A549 (cell line): ENCODE measurements at regions not wholly inside any gene's neighbourhood (a gene's known extent, or its start where the extent isn't known, plus 50 kb on each side); places are given as distances from the start of the nearest gene placed in this dataset.

ENCODE experiments used
- ATAC-seq, 2 experiments: fragments of 200-7000 bp in 1 of 2; fragments of >200 bp in 1 of 2; cut with Nextera tagmentation in 1 of 2; cut with Tn5 transposase in 1 of 2; 3 replicates each; pipeline versions ENCODE4 v1.8.0 to v1.9.1; 2018 to 2020; ENCODE audit warnings: mild to moderate bottlenecking in 1 of 2, moderate library complexity in 1 of 2
- CTCF ChIA-PET: fragments of 300-600 bp; sonication (Branson Sonifier 250); formaldehyde crosslinking; extraction: SDS; loops from one replicate; lab custom pipeline; 2021; ENCODE audit warnings: antibody characterized with exemption, inconsistent platforms; lab: Yijun Ruan, JAX
- POLR2A ChIA-PET: fragments of 350-600 bp; formaldehyde crosslinking; extraction: SDS; loops from one replicate; lab custom pipeline; 2021; ENCODE audit warnings: antibody characterized with exemption, inconsistent platforms; lab: Yijun Ruan, JAX
- DNase-seq, 2 experiments: peaks; one replicate each; pipeline versions ENCODE4 v3.0.0 to v3.0.0-alpha.2; 2011 to 2016; ENCODE audit warnings: low read depth in 1 of 2, low spot score in 1 of 2
- FAIRE-seq: peaks from 2 replicates; lab custom pipeline; 2011; peaks lifted over from hg19 to GRCh38; lab: Jason Lieb, UNC
- H3K27ac ChIP-seq, 2 experiments: fragments of >200 bp; sonication (Bioruptor Twin); formaldehyde crosslinking; 3 replicates each; pipeline ENCODE4 v1.5.1; 2016 to 2017
- H3K4me1 ChIP-seq: fragments of >200 bp; sonication (Bioruptor Twin); formaldehyde crosslinking; 3 replicates; pipeline ENCODE4 v1.6.1; 2016
- H3K4me2 ChIP-seq: fragments of >200 bp; sonication (Bioruptor Twin); formaldehyde crosslinking; 3 replicates; pipeline ENCODE4 v1.6.1; 2016
- H3K4me3 ChIP-seq: fragments of >200 bp; sonication (Bioruptor Twin); formaldehyde crosslinking; 3 replicates; pipeline ENCODE4 v1.5.1; 2016
- H3K9me3 ChIP-seq: fragments of >200 bp; sonication (Bioruptor Twin); formaldehyde crosslinking; 3 replicates; pipeline ENCODE4 v1.6.1; 2016
- ATOH8 ChIP-seq: fragments of 250-450 bp; sonication (Bioruptor Pico); IDR thresholded peaks from 2 replicates; pipeline ENCODE4 v1.5.0; 2020; ENCODE audit warnings: low read depth, mild to moderate bottlenecking, moderate library complexity
- BHLHE40 ChIP-seq: IDR thresholded peaks from 2 replicates; pipeline ENCODE4 v1.6.1; 2012; ENCODE audit warnings: low read depth, low read length, inconsistent platforms
- CHD2 ChIP-seq: fragments of 150-350 bp; IDR thresholded peaks from 2 replicates; pipeline ENCODE4 v1.6.1; 2014; ENCODE audit warnings: low read length; ENCODE audit not compliant: partially characterized antibody
- CHD4 ChIP-seq: fragments of 200-600 bp; sonication (generic); IDR thresholded peaks from 2 replicates; pipeline ENCODE4 v1.6.1; 2016; ENCODE audit warnings: antibody characterized with exemption, mild to moderate bottlenecking, borderline replicate concordance
- CTCF ChIP-seq: fragments of >200 bp; sonication (Bioruptor Twin); formaldehyde crosslinking; IDR thresholded peaks from 3 replicates; pipeline ENCODE4 v1.5.1; 2016
- ESRRA ChIP-seq: fragments of 150-350 bp; IDR thresholded peaks from 2 replicates; pipeline ENCODE4 v1.6.1; 2014; ENCODE audit warnings: mild to moderate bottlenecking, low read length, borderline replicate concordance
- FOSB ChIP-seq: fragments of 250-450 bp; sonication (Bioruptor Pico); IDR thresholded peaks from 2 replicates; pipeline ENCODE4 v1.5.0; 2020; ENCODE audit warnings: mild to moderate bottlenecking, moderate library complexity
- GATA3 ChIP-seq: IDR thresholded peaks from 2 replicates; pipeline ENCODE4 v1.6.1; 2012; ENCODE audit warnings: borderline replicate concordance
- HDAC2 ChIP-seq: fragments of 200-600 bp; sonication (generic); IDR thresholded peaks from 2 replicates; pipeline ENCODE4 v1.6.1; 2016
- HEYL ChIP-seq: fragments of 250-450 bp; sonication (Bioruptor Pico); IDR thresholded peaks from 2 replicates; pipeline ENCODE4 v1.8.0; 2021; ENCODE audit warnings: mild to moderate bottlenecking, moderate library complexity
- HOXA7 ChIP-seq: fragments of 250-450 bp; sonication (Bioruptor Pico); IDR thresholded peaks from 2 replicates; pipeline ENCODE4 v1.5.0; 2020; ENCODE audit warnings: mild to moderate bottlenecking, moderate library complexity
- HOXB13 ChIP-seq: fragments of 250-450 bp; sonication (Bioruptor Pico); IDR thresholded peaks from 2 replicates; pipeline ENCODE4 v1.5.0; 2020; ENCODE audit warnings: low read depth, mild to moderate bottlenecking, moderate library complexity
- JUN ChIP-seq, 2 experiments: fragments of >200 bp; sonication (Bioruptor Twin); formaldehyde crosslinking; IDR thresholded peaks; 2 replicates in 1 of 2; 3 replicates in 1 of 2; pipeline ENCODE4 v1.6.1; 2016 to 2017
- JUNB ChIP-seq: fragments of >200 bp; sonication (Bioruptor Twin); formaldehyde crosslinking; IDR thresholded peaks from 2 replicates; pipeline ENCODE4 v1.6.1; 2016
- KDM1A ChIP-seq: fragments of 200-600 bp; sonication (generic); IDR thresholded peaks from 2 replicates; pipeline ENCODE4 v1.6.1; 2016; ENCODE audit warnings: low read depth, mild to moderate bottlenecking
- MAFK ChIP-seq: fragments of 450-650 bp; IDR thresholded peaks from 2 replicates; pipeline ENCODE4 v1.6.1; 2014; ENCODE audit not compliant: partially characterized antibody
- MYC ChIP-seq: IDR thresholded peaks from 2 replicates; pipeline ENCODE4 v1.6.1; 2012; ENCODE audit warnings: mild to moderate bottlenecking, inconsistent platforms, low read length, improper control_type of control experiment, borderline replicate concordance
- NPAS2 ChIP-seq: fragments of 250-450 bp; sonication (Bioruptor Pico); IDR thresholded peaks from 2 replicates; pipeline ENCODE4 v1.8.0; 2022; ENCODE audit warnings: mild to moderate bottlenecking, moderate library complexity, borderline replicate concordance
- SMC3 ChIP-seq: fragments of >200 bp; sonication (Bioruptor Twin); formaldehyde crosslinking; IDR thresholded peaks from 3 replicates; pipeline ENCODE4 v1.6.1; 2018; ENCODE audit warnings: inconsistent platforms
- SREBF2 ChIP-seq: fragments of 450-650 bp; IDR thresholded peaks from 2 replicates; pipeline ENCODE4 v1.6.1; 2014; ENCODE audit warnings: mild to moderate bottlenecking, moderate library complexity
- TFCP2L1 ChIP-seq: fragments of 250-450 bp; sonication (Bioruptor Pico); IDR thresholded peaks from 2 replicates; pipeline ENCODE4 v1.5.0; 2021; ENCODE audit warnings: mild to moderate bottlenecking
- USF2 ChIP-seq: fragments of 450-650 bp; IDR thresholded peaks from 2 replicates; pipeline ENCODE4 v1.6.1; 2014; ENCODE audit warnings: antibody characterized with exemption
- ZSCAN20 ChIP-seq: fragments of 250-450 bp; sonication (Bioruptor Pico); IDR thresholded peaks from 2 replicates; pipeline ENCODE4 v1.8.0; 2022; ENCODE audit warnings: mild to moderate bottlenecking, moderate library complexity
- WGBS: methylation state at CpG from one replicate; pipeline ENCODE4 v1.1.6; 2017; ENCODE audit errors: missing lambda C conversion rate; 5-methylcytosine and 5-hydroxymethylcytosine counted together
- TF ChIP-seq, protein P1 (sequence below): fragments of 150-350 bp; IDR thresholded peaks from 2 replicates; pipeline ENCODE4 v1.6.1; 2014; ENCODE audit warnings: low read depth, mild to moderate bottlenecking, low read length
- TF ChIP-seq, protein P2 (sequence below): IDR thresholded peaks from 2 replicates; pipeline ENCODE4 v1.6.1; 2012; ENCODE audit warnings: low read depth, borderline replicate concordance

GRCh38 chr2:228548230-228548629 is 366.7 kb upstream of the SPHKAP start:
- no peaks in the 10 kb centered on the region for H3K4me1 ChIP-seq
- CTCF ChIA-PET, result no interaction called here
- 5% methylated on average over 1 of the region's 1 CpG for WGBS
- FAIRE-seq, result no peak
- no peak overlapping the region for H3K27ac ChIP-seq
- POLR2A ChIA-PET, result no interaction called here
- no peak for DNase-seq
- no peak overlapping the region for H3K4me3 ChIP-seq
- ATAC-seq, result no peak
- no peak for TF ChIP-seq CHD2
- TF ChIP-seq SREBF2, result no peak
- TF ChIP-seq FOSB (CRISPR knock-in tag), result no peak
- TF ChIP-seq HDAC2, result no peak
- no peak for TF ChIP-seq MYC
- no peak for TF ChIP-seq JUNB
- no peak for TF ChIP-seq HOXA7
- TF ChIP-seq JUN (IDR thresholded peaks at IDR 0.05), result no peak
- TF ChIP-seq, protein P1, sequence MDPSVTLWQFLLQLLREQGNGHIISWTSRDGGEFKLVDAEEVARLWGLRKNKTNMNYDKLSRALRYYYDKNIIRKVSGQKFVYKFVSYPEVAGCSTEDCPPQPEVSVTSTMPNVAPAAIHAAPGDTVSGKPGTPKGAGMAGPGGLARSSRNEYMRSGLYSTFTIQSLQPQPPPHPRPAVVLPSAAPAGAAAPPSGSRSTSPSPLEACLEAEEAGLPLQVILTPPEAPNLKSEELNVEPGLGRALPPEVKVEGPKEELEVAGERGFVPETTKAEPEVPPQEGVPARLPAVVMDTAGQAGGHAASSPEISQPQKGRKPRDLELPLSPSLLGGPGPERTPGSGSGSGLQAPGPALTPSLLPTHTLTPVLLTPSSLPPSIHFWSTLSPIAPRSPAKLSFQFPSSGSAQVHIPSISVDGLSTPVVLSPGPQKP, result no peak
- TF ChIP-seq, protein P2, sequence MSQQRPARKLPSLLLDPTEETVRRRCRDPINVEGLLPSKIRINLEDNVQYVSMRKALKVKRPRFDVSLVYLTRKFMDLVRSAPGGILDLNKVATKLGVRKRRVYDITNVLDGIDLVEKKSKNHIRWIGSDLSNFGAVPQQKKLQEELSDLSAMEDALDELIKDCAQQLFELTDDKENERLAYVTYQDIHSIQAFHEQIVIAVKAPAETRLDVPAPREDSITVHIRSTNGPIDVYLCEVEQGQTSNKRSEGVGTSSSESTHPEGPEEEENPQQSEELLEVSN, result no peak
- no peak for TF ChIP-seq NPAS2 (CRISPR knock-in tag)
- TF ChIP-seq HOXB13 (CRISPR knock-in tag), result no peak
- no peak for TF ChIP-seq ESRRA
- no peak for TF ChIP-seq CHD4
- no peak for TF ChIP-seq KDM1A
- TF ChIP-seq BHLHE40, result no peak
- TF ChIP-seq MAFK, result no peak
- TF ChIP-seq TFCP2L1 (CRISPR knock-in tag), result no peak
- TF ChIP-seq ZSCAN20 (CRISPR knock-in tag), result no peak
- H3K9me3 ChIP-seq, result no peaks in the 10 kb centered on the region
- H3K4me2 ChIP-seq, result no peak overlapping the region

DNA sequence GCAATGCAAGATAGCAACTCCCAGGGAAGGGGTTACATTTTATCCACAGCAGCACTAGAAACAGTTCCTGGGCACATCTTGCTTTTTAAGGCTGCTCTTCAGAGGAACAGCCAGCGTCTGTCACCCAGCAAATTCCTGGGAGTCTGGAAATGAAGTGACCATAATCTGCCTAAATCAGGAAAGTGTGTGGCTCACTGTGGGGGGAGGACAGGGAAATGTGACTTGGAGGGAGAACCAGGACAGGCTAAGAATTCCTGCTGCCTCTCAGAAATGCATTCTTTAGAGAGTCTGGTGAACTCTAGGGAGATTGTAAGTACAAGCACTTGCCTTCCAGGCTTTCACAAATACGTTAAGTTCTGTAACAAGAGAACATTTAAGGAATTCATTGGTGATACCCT is 364.3 kb upstream of the SPHKAP start:
- ChIA-PET POLR2A (no interaction called here), CTCF (no interaction called here)
- no peak for DNase-seq
- TF ChIP-seq CTCF (no peak), HEYL (no peak), USF2 (no peak), CHD4 (no peak), ATOH8 (no peak), BHLHE40 (no peak), CHD2 (no peak), GATA3 (no peak), MYC (no peak), SMC3 (no peak)
- FAIRE-seq, result no peak
- Histone ChIP-seq H3K9me3 (no peaks in the 10 kb centered on the region), H3K4me2 (no peak overlapping the region), H3K27ac (no peak overlapping the region), H3K4me1 (no peaks in the 10 kb centered on the region), H3K4me3 (no peak overlapping the region)
- ATAC-seq, result no peak
- WGBS, result 15% methylated on average over 2 of the region's 2 CpGs
